ENCODE measurements at regions not wholly inside any gene's neighbourhood (a gene's known extent, or its start where the extent isn't known, plus 50 kb on each side); places are given as distances from the start of the nearest gene placed in this dataset.

DNA sequence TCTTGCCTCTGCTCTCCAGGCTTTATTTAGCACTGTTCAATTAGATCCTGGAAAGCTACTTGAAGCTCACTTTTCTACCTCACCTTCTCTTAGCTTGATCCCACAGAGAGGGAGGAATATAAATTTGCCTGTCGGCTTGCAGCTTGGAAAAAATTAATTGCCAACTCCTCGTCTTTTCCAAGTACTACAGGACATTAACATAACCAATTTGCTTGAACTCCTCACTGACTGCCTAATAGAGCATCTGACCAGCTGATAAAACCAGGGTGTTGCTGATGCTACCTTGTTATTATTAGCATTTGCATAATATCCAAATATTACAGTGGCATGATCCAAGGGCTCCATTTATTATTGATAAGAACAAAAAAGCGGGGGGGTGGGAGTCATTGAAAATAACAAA, 561.8 kb downstream of the MCTP2 start:
- TF ChIP-seq CTCF (IDR thresholded peaks at IDR 0.05) (no peak), POLR2AphosphoS5 (IDR thresholded peaks at IDR 0.05) (no peak)
